ENCODE measurements at regions not wholly inside any gene's neighbourhood (a gene's known extent, or its start where the extent isn't known, plus 50 kb on each side); places are given as distances from the start of the nearest gene placed in this dataset.

DNA sequence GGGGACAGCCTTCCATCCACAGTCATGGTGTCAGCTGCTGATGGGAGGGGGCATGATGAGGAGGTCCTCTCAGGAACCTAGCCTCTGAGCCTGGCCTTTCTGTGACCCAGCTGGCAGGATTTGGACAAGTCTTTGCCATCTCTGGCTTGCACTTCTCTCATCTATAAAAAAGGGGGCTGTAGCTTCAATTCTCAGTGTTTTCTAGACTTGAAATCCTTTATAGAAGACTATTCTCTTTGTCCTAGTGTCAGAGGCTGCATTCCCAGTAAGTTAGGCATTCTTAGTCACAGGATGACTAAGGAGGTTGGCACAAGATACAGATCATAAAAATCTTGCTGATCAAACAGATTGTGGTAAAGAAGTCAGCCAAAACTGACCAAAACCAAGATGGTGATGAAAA is 958.5 kb downstream of the CNTNAP5 start:
- no peak for TF ChIP-seq EZH2 (IDR thresholded peaks at IDR 0.05; ENCODE audit: borderline replicate concordance, low read depth, low read length, poor library complexity, severe bottlenecking)
- TF ChIP-seq, protein P1, sequence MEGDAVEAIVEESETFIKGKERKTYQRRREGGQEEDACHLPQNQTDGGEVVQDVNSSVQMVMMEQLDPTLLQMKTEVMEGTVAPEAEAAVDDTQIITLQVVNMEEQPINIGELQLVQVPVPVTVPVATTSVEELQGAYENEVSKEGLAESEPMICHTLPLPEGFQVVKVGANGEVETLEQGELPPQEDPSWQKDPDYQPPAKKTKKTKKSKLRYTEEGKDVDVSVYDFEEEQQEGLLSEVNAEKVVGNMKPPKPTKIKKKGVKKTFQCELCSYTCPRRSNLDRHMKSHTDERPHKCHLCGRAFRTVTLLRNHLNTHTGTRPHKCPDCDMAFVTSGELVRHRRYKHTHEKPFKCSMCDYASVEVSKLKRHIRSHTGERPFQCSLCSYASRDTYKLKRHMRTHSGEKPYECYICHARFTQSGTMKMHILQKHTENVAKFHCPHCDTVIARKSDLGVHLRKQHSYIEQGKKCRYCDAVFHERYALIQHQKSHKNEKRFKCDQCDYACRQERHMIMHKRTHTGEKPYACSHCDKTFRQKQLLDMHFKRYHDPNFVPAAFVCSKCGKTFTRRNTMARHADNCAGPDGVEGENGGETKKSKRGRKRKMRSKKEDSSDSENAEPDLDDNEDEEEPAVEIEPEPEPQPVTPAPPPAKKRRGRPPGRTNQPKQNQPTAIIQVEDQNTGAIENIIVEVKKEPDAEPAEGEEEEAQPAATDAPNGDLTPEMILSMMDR (conservative IDR thresholded peaks at IDR 0.05; ENCODE audit: low read depth, low read length), result no peak
